Natural killer cell (primary cell): ENCODE measurements at regions not wholly inside any gene's neighbourhood (a gene's known extent, or its start where the extent isn't known, plus 50 kb on each side); places are given as distances from the start of the nearest gene placed in this dataset.

Source experiments
- ATAC-seq, 3 donors: fragments of 150-1000 bp in 2 of 3; fragments of 200-7000 bp in 1 of 3; cut with Tn5 transposase; 1 replicate in 1 of 3; 2 replicates in 2 of 3; pipeline ENCODE4 v1.10.0; 2021; ENCODE audit warnings: mild to moderate bottlenecking in 2 of 3, moderate library complexity in 2 of 3
- DNase-seq, 2 donors: peaks; one replicate each; pipeline versions ENCODE4 v3.0.0 to v3.0.0-alpha.2; 2013 to 2021; ENCODE audit warnings: mixed read lengths in 1 of 2
- H3K27ac ChIP-seq: one replicate; pipeline ENCODE4 v1.5.1; 2013; ENCODE audit warnings: mild to moderate bottlenecking, low read length
- H3K27me3 ChIP-seq: one replicate; pipeline ENCODE4 v1.6.1; 2013; ENCODE audit warnings: low read length; ENCODE audit not compliant: control insufficient read depth, insufficient read depth
- H3K36me3 ChIP-seq: one replicate; pipeline ENCODE4 v1.6.1; 2013; ENCODE audit warnings: low read length; ENCODE audit not compliant: control insufficient read depth, insufficient read depth
- H3K4me1 ChIP-seq: one replicate; pipeline ENCODE4 v1.6.1; 2013; ENCODE audit warnings: low read length; ENCODE audit not compliant: control insufficient read depth, insufficient read depth
- H3K4me3 ChIP-seq: one replicate; pipeline ENCODE4 v1.5.1; 2013; ENCODE audit warnings: low read length
- H3K9me3 ChIP-seq: one replicate; pipeline ENCODE4 v1.6.1; 2013; ENCODE audit warnings: low read length; ENCODE audit not compliant: control insufficient read depth, insufficient read depth
- H3K27ac Mint-ChIP-seq, 2 donors: one replicate each; pipeline ENCODE4 v1.8.0; 2022; ENCODE audit warnings: mild to moderate bottlenecking in 2 of 2, mixed read lengths in 2 of 2, moderate library complexity in 1 of 2
- H3K27me3 Mint-ChIP-seq, 2 donors: one replicate each; pipeline ENCODE4 v1.8.0; 2022; ENCODE audit warnings: low read depth in 2 of 2, mixed read lengths in 2 of 2
- H3K36me3 Mint-ChIP-seq: one replicate; pipeline ENCODE4 v1.8.0; 2022; ENCODE audit warnings: mixed read lengths
- H3K4me1 Mint-ChIP-seq, 2 donors: one replicate each; pipeline ENCODE4 v1.8.0; 2022; ENCODE audit warnings: mixed read lengths in 2 of 2
- H3K4me3 Mint-ChIP-seq: one replicate; pipeline ENCODE4 v1.8.0; 2022; ENCODE audit warnings: mild to moderate bottlenecking, moderate library complexity, mixed read lengths
- H3K9me3 Mint-ChIP-seq, 2 donors: one replicate each; pipeline ENCODE4 v1.8.0; 2022; ENCODE audit warnings: mixed read lengths in 2 of 2
- WGBS: methylation state at CpG from one replicate; pipeline ENCODE4 v1.1.7; 2013; ENCODE audit warnings: missing lambda C conversion rate; ENCODE audit not compliant: insufficient coverage; 5-methylcytosine and 5-hydroxymethylcytosine counted together
- intact Hi-C: fragments of 100-400 bp; cut with micrococcal nuclease; formaldehyde crosslinking; loops from one replicate; pipeline ENCODE4 v1.14.2; 2022
- TF ChIP-seq, protein P1 (sequence below): fragments of 200-600 bp; IDR thresholded peaks from one replicate; pipeline ENCODE4 v1.8.0; 2022; ENCODE audit warnings: antibody characterized with exemption

DNA sequence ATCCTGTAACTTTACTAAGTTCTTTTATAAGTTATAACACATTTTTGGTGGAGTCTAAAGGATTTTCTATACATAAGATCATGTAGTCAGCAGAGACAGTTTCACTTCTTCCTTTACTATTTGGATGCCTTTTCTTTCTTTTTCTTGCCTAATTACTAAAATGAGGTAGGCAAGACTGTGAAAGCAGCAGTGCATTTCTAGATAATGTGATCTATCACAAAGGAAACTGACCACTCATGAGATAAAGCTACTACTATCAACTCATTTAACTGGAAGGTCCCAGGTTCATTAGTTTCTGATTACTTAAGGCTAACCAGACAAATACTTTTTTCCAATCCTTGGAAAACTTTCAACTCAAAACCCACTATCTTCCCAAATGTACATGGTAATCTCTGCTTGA is 196.2 kb upstream of the E2F8 start:
- H3K9me3 Mint-ChIP-seq = no peaks in the 10 kb centered on the region
- ATAC-seq = no peak
- TF ChIP-seq, protein P1, sequence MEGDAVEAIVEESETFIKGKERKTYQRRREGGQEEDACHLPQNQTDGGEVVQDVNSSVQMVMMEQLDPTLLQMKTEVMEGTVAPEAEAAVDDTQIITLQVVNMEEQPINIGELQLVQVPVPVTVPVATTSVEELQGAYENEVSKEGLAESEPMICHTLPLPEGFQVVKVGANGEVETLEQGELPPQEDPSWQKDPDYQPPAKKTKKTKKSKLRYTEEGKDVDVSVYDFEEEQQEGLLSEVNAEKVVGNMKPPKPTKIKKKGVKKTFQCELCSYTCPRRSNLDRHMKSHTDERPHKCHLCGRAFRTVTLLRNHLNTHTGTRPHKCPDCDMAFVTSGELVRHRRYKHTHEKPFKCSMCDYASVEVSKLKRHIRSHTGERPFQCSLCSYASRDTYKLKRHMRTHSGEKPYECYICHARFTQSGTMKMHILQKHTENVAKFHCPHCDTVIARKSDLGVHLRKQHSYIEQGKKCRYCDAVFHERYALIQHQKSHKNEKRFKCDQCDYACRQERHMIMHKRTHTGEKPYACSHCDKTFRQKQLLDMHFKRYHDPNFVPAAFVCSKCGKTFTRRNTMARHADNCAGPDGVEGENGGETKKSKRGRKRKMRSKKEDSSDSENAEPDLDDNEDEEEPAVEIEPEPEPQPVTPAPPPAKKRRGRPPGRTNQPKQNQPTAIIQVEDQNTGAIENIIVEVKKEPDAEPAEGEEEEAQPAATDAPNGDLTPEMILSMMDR = no peak

DNA sequence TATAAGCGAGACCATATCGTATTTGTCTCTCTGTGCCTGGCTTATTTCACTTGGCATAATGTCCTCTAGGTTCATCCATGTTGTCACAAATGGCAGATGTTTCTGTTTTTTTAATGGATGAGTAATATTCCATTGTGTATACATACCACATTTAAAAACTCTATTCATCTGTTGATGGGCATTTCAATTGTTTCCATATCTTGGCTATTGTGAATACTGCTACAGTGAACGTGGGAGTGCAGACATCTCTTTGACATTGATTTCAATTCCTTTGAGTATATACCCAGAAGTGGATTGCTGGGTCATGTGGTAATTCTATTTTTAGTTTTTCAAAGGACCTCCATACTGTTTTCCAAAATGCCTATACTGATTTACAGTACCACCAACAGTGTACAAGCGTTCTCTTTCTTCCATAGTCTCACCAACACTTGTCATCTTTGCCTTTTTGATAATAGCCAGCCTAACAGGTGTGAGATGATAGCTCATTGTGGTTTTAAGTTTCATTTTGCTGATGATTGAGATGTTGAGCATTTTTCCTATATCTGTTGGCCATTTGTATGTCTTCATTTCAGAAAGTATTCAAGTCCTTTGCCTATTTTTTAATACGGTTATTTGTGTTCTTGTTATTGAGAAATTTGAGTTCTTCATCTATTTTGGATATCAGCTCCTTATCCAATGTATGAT is 194.7 kb upstream of the E2F8 start:
- Histone ChIP-seq H3K27me3 (no peaks in the 10 kb centered on the region), H3K9me3 (no peaks in the 10 kb centered on the region), H3K4me3 (no peak overlapping the region), H3K36me3 (no peaks in the 10 kb centered on the region), H3K27ac (no peak overlapping the region), H3K4me1 (no peaks in the 10 kb centered on the region)
- intact Hi-C loops = no loop called here
- H3K36me3 Mint-ChIP-seq = no peaks in the 10 kb centered on the region
- TF ChIP-seq, protein P1 = no peak
- ATAC-seq (no peak), DNase-seq (no peak)
- peaks cover 15 to 44% of the 10 kb centered on the region in 2 donors for H3K27me3 Mint-ChIP-seq
- 90% methylated on average over 3 of the region's 5 CpGs for WGBS
- H3K27ac Mint-ChIP-seq = no peak overlapping the region
- H3K9me3 Mint-ChIP-seq = no peaks in the 10 kb centered on the region
- no peaks in the 10 kb centered on the region for H3K4me1 Mint-ChIP-seq
- no peak overlapping the region for H3K4me3 Mint-ChIP-seq

More for the DNA sequence above, 196.2 kb upstream of the E2F8 start:
- DNase-seq = no peak
- Mint-ChIP-seq H3K27ac (no peak overlapping the region), H3K36me3 (no peaks in the 10 kb centered on the region), H3K4me1 (no peaks in the 10 kb centered on the region), H3K27me3 (peaks cover 11 to 41% of the 10 kb centered on the region in 2 donors), H3K4me3 (no peak overlapping the region)
- Histone ChIP-seq H3K4me1 (no peaks in the 10 kb centered on the region), H3K9me3 (no peaks in the 10 kb centered on the region), H3K36me3 (no peaks in the 10 kb centered on the region), H3K27ac (no peak overlapping the region), H3K27me3 (no peaks in the 10 kb centered on the region), H3K4me3 (no peak overlapping the region)
- intact Hi-C loops = no loop called here

DNA sequence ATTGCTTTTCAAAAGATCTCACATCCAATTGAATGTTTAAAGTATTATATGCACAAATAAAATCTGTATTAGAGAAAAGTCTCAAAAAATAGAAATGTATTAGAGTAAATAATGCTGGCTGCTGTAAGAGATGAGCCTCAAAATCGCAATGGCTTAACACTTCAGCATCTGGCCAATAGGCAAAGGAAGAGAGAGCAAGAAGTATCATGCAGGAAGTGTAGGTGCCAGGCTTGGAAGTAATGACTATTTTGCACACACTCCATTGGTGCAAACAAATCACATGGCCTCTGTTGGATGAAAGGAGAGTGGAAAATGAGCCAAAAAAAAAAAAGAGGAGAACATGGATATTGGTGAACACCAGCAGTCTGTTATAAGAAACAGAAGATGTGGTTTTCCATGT is 193.0 kb upstream of the E2F8 start:
- H3K9me3 Mint-ChIP-seq = no peaks in the 10 kb centered on the region
- no peak overlapping the region for H3K27ac ChIP-seq
- H3K27me3 Mint-ChIP-seq = peaks cover 16 to 48% of the 10 kb centered on the region in 2 donors
- H3K36me3 ChIP-seq = no peaks in the 10 kb centered on the region
- DNase-seq (no peak), ATAC-seq (no peak)
- H3K4me3 Mint-ChIP-seq = no peak overlapping the region
- H3K4me1 ChIP-seq = no peaks in the 10 kb centered on the region
- TF ChIP-seq, protein P1 = no peak
- H3K27me3 ChIP-seq = no peaks in the 10 kb centered on the region
- no peak overlapping the region for H3K4me3 ChIP-seq
- 82% methylated on average over 1 of the region's 1 CpG for WGBS
- no peaks in the 10 kb centered on the region for H3K9me3 ChIP-seq
- no peaks in the 10 kb centered on the region for H3K36me3 Mint-ChIP-seq
- no peaks in the 10 kb centered on the region for H3K4me1 Mint-ChIP-seq
- intact Hi-C loops = no loop called here
- no peak overlapping the region for H3K27ac Mint-ChIP-seq

DNA sequence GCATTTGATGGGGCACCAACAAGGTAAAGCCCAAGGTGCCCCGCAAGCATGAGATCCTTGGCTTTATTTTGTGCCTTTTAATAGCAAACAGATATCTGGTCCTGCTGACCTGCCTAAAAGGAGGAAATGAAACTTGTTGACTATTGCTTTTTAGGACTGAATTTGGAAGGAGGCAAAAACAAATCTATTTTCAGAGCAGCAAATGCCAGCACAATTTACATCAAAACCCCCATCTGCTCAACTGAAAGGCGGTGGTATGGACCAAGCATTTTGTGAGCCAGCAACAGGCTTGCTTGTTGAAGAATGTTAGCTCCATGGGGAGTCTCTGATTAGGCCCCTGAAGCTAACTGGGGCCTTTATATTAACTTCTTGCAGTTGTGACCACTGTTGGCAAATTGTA is 192.6 kb upstream of the E2F8 start:
- no peak for ATAC-seq
- peaks cover 18 to 48% of the 10 kb centered on the region in 2 donors for H3K27me3 Mint-ChIP-seq
- WGBS = 68% methylated on average over 2 of the region's 2 CpGs
- no peak overlapping the region for H3K4me3 Mint-ChIP-seq
- H3K27ac ChIP-seq = no peak overlapping the region
- H3K9me3 Mint-ChIP-seq = no peaks in the 10 kb centered on the region
- no peaks in the 10 kb centered on the region for H3K36me3 ChIP-seq
- no peak overlapping the region for H3K4me3 ChIP-seq
- H3K27ac Mint-ChIP-seq = no peak overlapping the region
- no peaks in the 10 kb centered on the region for H3K36me3 Mint-ChIP-seq
- no peaks in the 10 kb centered on the region for H3K4me1 Mint-ChIP-seq
- intact Hi-C loops = no loop called here
- TF ChIP-seq, protein P1 = no peak
- H3K4me1 ChIP-seq = no peaks in the 10 kb centered on the region
- no peak for DNase-seq
- H3K27me3 ChIP-seq = no peaks in the 10 kb centered on the region
- no peaks in the 10 kb centered on the region for H3K9me3 ChIP-seq
